Epithelial cell of proximal tubule (primary cell): ENCODE measurements at regions not wholly inside any gene's neighbourhood (a gene's known extent, or its start where the extent isn't known, plus 50 kb on each side); places are given as distances from the start of the nearest gene placed in this dataset.

ENCODE experiments used
- DNase-seq: peaks from one replicate; pipeline ENCODE4 v3.0.0-alpha.2; 2011; ENCODE audit warnings: low read depth
- H3K4me3 ChIP-seq: 2 replicates; pipeline ENCODE4 v1.5.1; 2011; ENCODE audit warnings: low read depth, mild to moderate bottlenecking, low read length
- TF ChIP-seq, protein P1 (sequence below): conservative IDR thresholded peaks from 2 replicates; pipeline ENCODE4 v1.5.1; 2012; ENCODE audit warnings: low read depth, mild to moderate bottlenecking, low read length

- no peak overlapping the region for H3K4me3 ChIP-seq
- TF ChIP-seq, protein P1, sequence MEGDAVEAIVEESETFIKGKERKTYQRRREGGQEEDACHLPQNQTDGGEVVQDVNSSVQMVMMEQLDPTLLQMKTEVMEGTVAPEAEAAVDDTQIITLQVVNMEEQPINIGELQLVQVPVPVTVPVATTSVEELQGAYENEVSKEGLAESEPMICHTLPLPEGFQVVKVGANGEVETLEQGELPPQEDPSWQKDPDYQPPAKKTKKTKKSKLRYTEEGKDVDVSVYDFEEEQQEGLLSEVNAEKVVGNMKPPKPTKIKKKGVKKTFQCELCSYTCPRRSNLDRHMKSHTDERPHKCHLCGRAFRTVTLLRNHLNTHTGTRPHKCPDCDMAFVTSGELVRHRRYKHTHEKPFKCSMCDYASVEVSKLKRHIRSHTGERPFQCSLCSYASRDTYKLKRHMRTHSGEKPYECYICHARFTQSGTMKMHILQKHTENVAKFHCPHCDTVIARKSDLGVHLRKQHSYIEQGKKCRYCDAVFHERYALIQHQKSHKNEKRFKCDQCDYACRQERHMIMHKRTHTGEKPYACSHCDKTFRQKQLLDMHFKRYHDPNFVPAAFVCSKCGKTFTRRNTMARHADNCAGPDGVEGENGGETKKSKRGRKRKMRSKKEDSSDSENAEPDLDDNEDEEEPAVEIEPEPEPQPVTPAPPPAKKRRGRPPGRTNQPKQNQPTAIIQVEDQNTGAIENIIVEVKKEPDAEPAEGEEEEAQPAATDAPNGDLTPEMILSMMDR: no peak
- DNase-seq: no peak
Observed at GRCh38 chr10:109451879-109452278, 471.4 kb downstream of the XPNPEP1 start.

DNA sequence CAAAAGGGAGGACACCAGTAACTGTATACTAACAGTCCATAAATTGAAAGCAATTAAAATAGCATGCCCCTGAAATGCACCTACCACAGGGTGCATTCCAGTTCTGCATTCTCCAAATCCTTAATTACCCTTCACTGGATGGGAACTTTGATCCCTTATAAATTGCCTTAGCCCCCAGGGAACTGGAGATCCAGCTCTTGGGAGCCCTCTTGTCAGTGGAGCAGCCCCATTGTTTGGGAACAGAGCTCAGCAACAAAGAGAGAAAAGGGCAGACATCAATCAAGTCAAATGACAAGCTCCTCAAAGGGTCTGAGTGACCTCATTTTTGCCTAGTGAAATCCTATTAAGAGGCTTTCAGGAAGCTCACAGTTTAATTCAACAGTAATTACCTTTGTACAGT is 472.6 kb downstream of the XPNPEP1 start:
- TF ChIP-seq, protein P1: no peak
- no peak overlapping the region for H3K4me3 ChIP-seq
- no peak for DNase-seq

DNA sequence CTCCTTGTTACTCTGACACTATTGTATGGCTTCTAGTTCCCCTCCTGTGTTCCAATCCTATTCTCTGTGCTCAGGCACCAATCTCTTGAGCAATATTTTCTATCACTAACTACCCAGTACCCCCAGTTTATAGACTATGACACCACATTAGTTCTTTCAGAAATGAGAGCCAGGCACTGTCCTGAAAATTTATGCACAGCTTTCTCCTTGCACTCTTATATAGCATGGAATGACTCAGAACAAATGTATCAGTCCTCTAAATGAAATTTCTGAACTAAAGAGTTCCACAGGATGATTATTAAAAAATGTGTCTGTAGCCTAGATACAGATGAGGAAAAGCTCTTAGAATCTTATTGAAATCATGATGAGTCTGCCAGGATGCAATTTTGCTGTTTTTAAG is 489.9 kb downstream of the XPNPEP1 start:
- DNase-seq: no peak
- no peak overlapping the region for H3K4me3 ChIP-seq
- TF ChIP-seq, protein P1: no peak

GRCh38 chr10:109432281-109432680 is 491.0 kb downstream of the XPNPEP1 start:
- H3K4me3 ChIP-seq: no peak overlapping the region
- TF ChIP-seq, protein P1: no peak
- DNase-seq: no peak

- TF ChIP-seq, protein P1: no peak
- H3K4me3 ChIP-seq: no peak overlapping the region
- no peak for DNase-seq
Observed at GRCh38 chr10:109430799-109431198, 492.5 kb downstream of the XPNPEP1 start.

GRCh38 chr10:109430043-109430760 is 493.1 kb downstream of the XPNPEP1 start:
- DNase-seq: peak; percentile 59
- no peak overlapping the region for H3K4me3 ChIP-seq
- TF ChIP-seq, protein P1: no peak

GRCh38 chr10:109428775-109429491 is 494.4 kb downstream of the XPNPEP1 start:
- TF ChIP-seq, protein P1: no peak
- no peak for DNase-seq

More at GRCh38 chr10:109428775-109429491, 494.4 kb downstream of the XPNPEP1 start:
- H3K4me3 ChIP-seq: no peak overlapping the region
